ENCODE measurements at regions not wholly inside any gene's neighbourhood (a gene's known extent, or its start where the extent isn't known, plus 50 kb on each side); places are given as distances from the start of the nearest gene placed in this dataset.

DNA sequence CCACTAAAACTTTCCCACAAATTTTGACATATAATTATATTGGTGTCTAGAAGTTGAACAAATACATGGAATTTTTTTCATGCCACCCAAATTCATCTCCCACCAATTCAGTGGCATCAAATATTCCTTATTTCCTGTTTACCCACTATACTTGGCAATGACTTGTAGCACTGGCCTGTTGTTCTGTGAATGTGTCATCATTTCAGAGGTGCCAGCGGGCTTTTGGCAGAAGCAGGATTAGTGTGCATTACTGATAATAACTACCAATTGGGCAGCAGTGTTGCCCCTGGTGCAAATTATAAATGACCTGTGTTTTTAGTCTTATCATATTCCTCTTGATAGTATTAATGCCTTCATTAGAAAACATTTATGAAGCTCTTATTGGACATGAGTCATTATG lies 121.3 kb downstream of the TFAP2B start:
- H4K20me1 ChIP-seq (ENCODE audit: insufficient read depth) = no peaks in the 10 kb centered on the region
- H3K9ac ChIP-seq (ENCODE audit: low read length) = no peak overlapping the region
- H2AFZ ChIP-seq (ENCODE audit: low read depth, low read length) = no peak overlapping the region
- no peak overlapping the region for H3K27ac ChIP-seq (ENCODE audit: low read length)
- no peaks in the 10 kb centered on the region for H3K27me3 ChIP-seq (ENCODE audit: insufficient read depth, low read depth, low read length)
- H3K36me3 ChIP-seq (ENCODE audit: insufficient read depth, low read length) = no peaks in the 10 kb centered on the region
- TF ChIP-seq EP300 (conservative IDR thresholded peaks at IDR 0.05; ENCODE audit: poor library complexity, severe bottlenecking) (no peak), RAD21 (conservative IDR thresholded peaks at IDR 0.05) (no peak), TAF1 (IDR thresholded peaks at IDR 0.05; ENCODE audit: low read depth) (no peak), MXI1 (conservative IDR thresholded peaks at IDR 0.05; ENCODE audit: poor library complexity, severe bottlenecking) (no peak), POLR2AphosphoS5 (IDR thresholded peaks at IDR 0.05) (no peak), EZH2 (IDR thresholded peaks at IDR 0.05; ENCODE audit: borderline replicate concordance, insufficient read depth, low read length, poor library complexity, severe bottlenecking) (no peak)
- TF ChIP-seq, protein P1, sequence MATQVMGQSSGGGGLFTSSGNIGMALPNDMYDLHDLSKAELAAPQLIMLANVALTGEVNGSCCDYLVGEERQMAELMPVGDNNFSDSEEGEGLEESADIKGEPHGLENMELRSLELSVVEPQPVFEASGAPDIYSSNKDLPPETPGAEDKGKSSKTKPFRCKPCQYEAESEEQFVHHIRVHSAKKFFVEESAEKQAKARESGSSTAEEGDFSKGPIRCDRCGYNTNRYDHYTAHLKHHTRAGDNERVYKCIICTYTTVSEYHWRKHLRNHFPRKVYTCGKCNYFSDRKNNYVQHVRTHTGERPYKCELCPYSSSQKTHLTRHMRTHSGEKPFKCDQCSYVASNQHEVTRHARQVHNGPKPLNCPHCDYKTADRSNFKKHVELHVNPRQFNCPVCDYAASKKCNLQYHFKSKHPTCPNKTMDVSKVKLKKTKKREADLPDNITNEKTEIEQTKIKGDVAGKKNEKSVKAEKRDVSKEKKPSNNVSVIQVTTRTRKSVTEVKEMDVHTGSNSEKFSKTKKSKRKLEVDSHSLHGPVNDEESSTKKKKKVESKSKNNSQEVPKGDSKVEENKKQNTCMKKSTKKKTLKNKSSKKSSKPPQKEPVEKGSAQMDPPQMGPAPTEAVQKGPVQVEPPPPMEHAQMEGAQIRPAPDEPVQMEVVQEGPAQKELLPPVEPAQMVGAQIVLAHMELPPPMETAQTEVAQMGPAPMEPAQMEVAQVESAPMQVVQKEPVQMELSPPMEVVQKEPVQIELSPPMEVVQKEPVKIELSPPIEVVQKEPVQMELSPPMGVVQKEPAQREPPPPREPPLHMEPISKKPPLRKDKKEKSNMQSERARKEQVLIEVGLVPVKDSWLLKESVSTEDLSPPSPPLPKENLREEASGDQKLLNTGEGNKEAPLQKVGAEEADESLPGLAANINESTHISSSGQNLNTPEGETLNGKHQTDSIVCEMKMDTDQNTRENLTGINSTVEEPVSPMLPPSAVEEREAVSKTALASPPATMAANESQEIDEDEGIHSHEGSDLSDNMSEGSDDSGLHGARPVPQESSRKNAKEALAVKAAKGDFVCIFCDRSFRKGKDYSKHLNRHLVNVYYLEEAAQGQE (IDR thresholded peaks at IDR 0.05; ENCODE audit: borderline replicate concordance) = no peak
- TF ChIP-seq, protein P2, sequence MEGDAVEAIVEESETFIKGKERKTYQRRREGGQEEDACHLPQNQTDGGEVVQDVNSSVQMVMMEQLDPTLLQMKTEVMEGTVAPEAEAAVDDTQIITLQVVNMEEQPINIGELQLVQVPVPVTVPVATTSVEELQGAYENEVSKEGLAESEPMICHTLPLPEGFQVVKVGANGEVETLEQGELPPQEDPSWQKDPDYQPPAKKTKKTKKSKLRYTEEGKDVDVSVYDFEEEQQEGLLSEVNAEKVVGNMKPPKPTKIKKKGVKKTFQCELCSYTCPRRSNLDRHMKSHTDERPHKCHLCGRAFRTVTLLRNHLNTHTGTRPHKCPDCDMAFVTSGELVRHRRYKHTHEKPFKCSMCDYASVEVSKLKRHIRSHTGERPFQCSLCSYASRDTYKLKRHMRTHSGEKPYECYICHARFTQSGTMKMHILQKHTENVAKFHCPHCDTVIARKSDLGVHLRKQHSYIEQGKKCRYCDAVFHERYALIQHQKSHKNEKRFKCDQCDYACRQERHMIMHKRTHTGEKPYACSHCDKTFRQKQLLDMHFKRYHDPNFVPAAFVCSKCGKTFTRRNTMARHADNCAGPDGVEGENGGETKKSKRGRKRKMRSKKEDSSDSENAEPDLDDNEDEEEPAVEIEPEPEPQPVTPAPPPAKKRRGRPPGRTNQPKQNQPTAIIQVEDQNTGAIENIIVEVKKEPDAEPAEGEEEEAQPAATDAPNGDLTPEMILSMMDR (IDR thresholded peaks at IDR 0.05; ENCODE audit: poor library complexity, severe bottlenecking) = no peak
- no peaks in the 10 kb centered on the region for H3K79me2 ChIP-seq (replicated peaks; ENCODE audit: insufficient read depth, low read length)
- H3K9me2 ChIP-seq (ENCODE audit: insufficient read depth, low read length) = no peaks in the 10 kb centered on the region
- no peaks in the 10 kb centered on the region for H3K9me3 ChIP-seq (ENCODE audit: low read length)
- H3F3A ChIP-seq (ENCODE audit: insufficient read depth, low read length, poor library complexity, severe bottlenecking) = no peaks in the 10 kb centered on the region
- H3K4me3 ChIP-seq (ENCODE audit: low read length) = no peak overlapping the region
- no peak overlapping the region for H3K4me2 ChIP-seq (ENCODE audit: low read length)

DNA sequence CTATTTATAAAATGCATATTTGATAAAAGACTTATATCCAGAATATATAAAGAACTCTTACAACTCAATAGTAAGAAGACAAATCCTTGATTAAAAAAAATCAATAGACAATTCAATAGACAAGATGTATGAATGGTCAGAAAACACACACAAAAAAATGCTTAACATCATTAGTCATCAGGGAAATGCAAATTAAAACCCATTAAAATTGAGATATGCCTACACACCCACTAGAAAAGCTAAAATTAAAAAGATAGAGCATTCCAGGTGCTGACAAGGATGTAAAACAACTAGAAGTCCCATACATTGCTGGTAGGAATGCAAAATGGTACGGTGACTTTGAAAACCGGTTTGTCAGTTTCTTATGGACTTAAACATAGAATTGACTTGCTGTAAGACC lies 127.1 kb downstream of the TFAP2B start:
- H3K79me2 ChIP-seq (replicated peaks; ENCODE audit: insufficient read depth, low read length) = no peaks in the 10 kb centered on the region
- H3K27me3 ChIP-seq (ENCODE audit: insufficient read depth, low read depth, low read length) = no peaks in the 10 kb centered on the region
- H3K9me3 ChIP-seq (ENCODE audit: low read length) = no peaks in the 10 kb centered on the region
- H2AFZ ChIP-seq (ENCODE audit: low read depth, low read length) = no peak overlapping the region
- H3K9me2 ChIP-seq (ENCODE audit: insufficient read depth, low read length) = no peaks in the 10 kb centered on the region
- no peaks in the 10 kb centered on the region for H3K36me3 ChIP-seq (ENCODE audit: insufficient read depth, low read length)
- no peaks in the 10 kb centered on the region for H3F3A ChIP-seq (ENCODE audit: insufficient read depth, low read length, poor library complexity, severe bottlenecking)
- H3K4me3 ChIP-seq (ENCODE audit: low read length) = no peak overlapping the region
- H4K20me1 ChIP-seq (ENCODE audit: insufficient read depth) = no peaks in the 10 kb centered on the region
- TF ChIP-seq, protein P2 (IDR thresholded peaks at IDR 0.05; ENCODE audit: poor library complexity, severe bottlenecking) = no peak
- no peak for TF ChIP-seq RAD21 (conservative IDR thresholded peaks at IDR 0.05)
- TF ChIP-seq EZH2 (IDR thresholded peaks at IDR 0.05; ENCODE audit: borderline replicate concordance, insufficient read depth, low read length, poor library complexity, severe bottlenecking) = no peak
- no peak for TF ChIP-seq EP300 (conservative IDR thresholded peaks at IDR 0.05; ENCODE audit: poor library complexity, severe bottlenecking)
- TF ChIP-seq, protein P1 (IDR thresholded peaks at IDR 0.05; ENCODE audit: borderline replicate concordance) = no peak
- TF ChIP-seq SMC3 (conservative IDR thresholded peaks at IDR 0.05; ENCODE audit: poor library complexity) = no peak
- TF ChIP-seq TAF1 (IDR thresholded peaks at IDR 0.05; ENCODE audit: low read depth) = no peak
- TF ChIP-seq MXI1 (conservative IDR thresholded peaks at IDR 0.05; ENCODE audit: poor library complexity, severe bottlenecking) = no peak
- no peak for TF ChIP-seq POLR2AphosphoS5 (IDR thresholded peaks at IDR 0.05)
- H3K27ac ChIP-seq (ENCODE audit: low read length) = no peak overlapping the region
- no peak overlapping the region for H3K9ac ChIP-seq (ENCODE audit: low read length)
- H3K4me2 ChIP-seq (ENCODE audit: low read length) = no peak overlapping the region

All from neural cell (in vitro differentiated cells).